H1 (cell line): ENCODE measurements at regions not wholly inside any gene's neighbourhood (a gene's known extent, or its start where the extent isn't known, plus 50 kb on each side); places are given as distances from the start of the nearest gene placed in this dataset.

Experiments
- CBX8 ChIP-seq: fragments of 300-800, 300-1000 bp; sonication (generic); IDR thresholded peaks from 2 replicates; pipeline ENCODE4 v1.7.1; 2016; ENCODE audit warnings: low read depth, low read length, borderline replicate concordance
- CEBPB ChIP-seq: IDR thresholded peaks from 2 replicates; pipeline ENCODE4 v1.6.1; 2012; ENCODE audit warnings: low read depth, low read length
- CTCF ChIP-seq, 3 experiments: IDR thresholded peaks; 1 replicate in 2 of 3; 2 replicates in 1 of 3; pipeline versions ENCODE4 v1.5.1 to v1.6.1; 2011; ENCODE audit warnings: low read length in 3 of 3, mild to moderate bottlenecking in 3 of 3, inconsistent platforms in 2 of 3, low read depth in 1 of 3, moderate library complexity in 1 of 3; ENCODE audit not compliant: insufficient read depth in 1 of 3; ENCODE audit errors: control extremely low read depth in 1 of 3
- POLR2A ChIP-seq, 2 experiments: IDR thresholded peaks; 1 replicate in 1 of 2; 2 replicates in 1 of 2; pipeline ENCODE4 v1.6.1; 2011; ENCODE audit warnings: low read depth in 2 of 2, low read length in 2 of 2, mild to moderate bottlenecking in 2 of 2; ENCODE audit errors: control extremely low read depth in 1 of 2
- POLR2AphosphoS5 ChIP-seq: IDR thresholded peaks from 2 replicates; pipeline ENCODE4 v1.6.1; 2011; ENCODE audit warnings: low read depth, low read length
- TAF1 ChIP-seq: IDR thresholded peaks from 2 replicates; pipeline ENCODE4 v1.6.1; 2011; ENCODE audit warnings: mild to moderate bottlenecking, low read depth, low read length
- USF2 ChIP-seq: IDR thresholded peaks from 2 replicates; pipeline ENCODE4 v1.6.1; 2011; ENCODE audit warnings: low read length, improper control_type of control experiment

GRCh38 chr5:125712397-125712796 is 710.8 kb upstream of the GRAMD2B start:
- TF ChIP-seq CTCF (IDR thresholded peaks at IDR 0.05; ENCODE audit: control extremely low read depth in 1 of 3, insufficient read depth in 1 of 3, low read depth in 1 of 3, low read length in 3 of 3) = no peak
- TF ChIP-seq USF2 = no peak
- no peak for TF ChIP-seq TAF1
- no peak for TF ChIP-seq CBX8
- no peak for TF ChIP-seq POLR2AphosphoS5
- TF ChIP-seq POLR2A (IDR thresholded peaks at IDR 0.05; ENCODE audit: control extremely low read depth in 1 of 2, low read depth in 2 of 2, low read length in 2 of 2) = no peak
- no peak for TF ChIP-seq CEBPB
